ENCODE measurements at regions not wholly inside any gene's neighbourhood (a gene's known extent, or its start where the extent isn't known, plus 50 kb on each side); places are given as distances from the start of the nearest gene placed in this dataset.

DNA sequence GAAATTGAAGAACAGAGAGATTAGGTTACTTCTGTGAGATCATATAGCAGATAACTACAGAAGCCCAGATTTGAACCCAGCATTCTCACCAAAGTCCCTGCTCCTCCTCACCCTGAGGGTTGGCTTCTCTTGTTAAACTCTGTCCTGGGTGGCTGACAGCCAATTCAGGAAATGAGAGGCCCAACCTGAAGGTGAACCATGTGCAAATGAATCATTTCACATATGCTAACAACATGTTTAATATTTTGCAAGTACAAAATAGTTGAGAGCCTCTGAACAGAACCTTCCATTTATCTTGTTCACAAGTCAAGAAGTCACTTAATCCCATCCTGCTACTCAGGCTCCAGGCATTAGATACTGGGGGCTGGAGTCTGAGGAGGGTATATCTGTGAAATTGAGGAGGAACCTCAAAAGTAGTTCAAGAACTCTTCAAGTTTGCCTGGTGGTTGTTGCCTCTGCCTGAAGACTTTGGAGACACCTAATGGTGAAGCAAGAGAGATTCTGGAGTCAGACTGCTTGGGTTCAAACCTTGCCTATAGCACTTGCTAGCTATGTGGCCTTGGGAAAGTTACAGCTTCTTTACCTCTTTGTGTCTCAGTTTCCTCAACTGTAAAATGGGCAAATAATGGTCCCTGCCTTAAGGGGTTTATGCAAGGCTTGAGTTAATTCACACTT is 564.0 kb downstream of the PSAT1 start:
- TF ChIP-seq, protein P1, sequence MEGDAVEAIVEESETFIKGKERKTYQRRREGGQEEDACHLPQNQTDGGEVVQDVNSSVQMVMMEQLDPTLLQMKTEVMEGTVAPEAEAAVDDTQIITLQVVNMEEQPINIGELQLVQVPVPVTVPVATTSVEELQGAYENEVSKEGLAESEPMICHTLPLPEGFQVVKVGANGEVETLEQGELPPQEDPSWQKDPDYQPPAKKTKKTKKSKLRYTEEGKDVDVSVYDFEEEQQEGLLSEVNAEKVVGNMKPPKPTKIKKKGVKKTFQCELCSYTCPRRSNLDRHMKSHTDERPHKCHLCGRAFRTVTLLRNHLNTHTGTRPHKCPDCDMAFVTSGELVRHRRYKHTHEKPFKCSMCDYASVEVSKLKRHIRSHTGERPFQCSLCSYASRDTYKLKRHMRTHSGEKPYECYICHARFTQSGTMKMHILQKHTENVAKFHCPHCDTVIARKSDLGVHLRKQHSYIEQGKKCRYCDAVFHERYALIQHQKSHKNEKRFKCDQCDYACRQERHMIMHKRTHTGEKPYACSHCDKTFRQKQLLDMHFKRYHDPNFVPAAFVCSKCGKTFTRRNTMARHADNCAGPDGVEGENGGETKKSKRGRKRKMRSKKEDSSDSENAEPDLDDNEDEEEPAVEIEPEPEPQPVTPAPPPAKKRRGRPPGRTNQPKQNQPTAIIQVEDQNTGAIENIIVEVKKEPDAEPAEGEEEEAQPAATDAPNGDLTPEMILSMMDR (IDR thresholded peaks at IDR 0.05; ENCODE audit: low read depth, low read length, missing control alignments): peak; percentile 6
- in situ Hi-C loops (cut with HindIII; ENCODE audit: low sequenced_read_pairs): no loop called here
- peak; percentile 34 for DNase-seq (ENCODE audit: low read depth)
- H3K4me3 ChIP-seq (ENCODE audit: low read depth, low read length): no peak overlapping the region

GRCh38 chr9:78863531-78863930 is 566.6 kb downstream of the PSAT1 start:
- TF ChIP-seq, protein P1 (IDR thresholded peaks at IDR 0.05; ENCODE audit: low read depth, low read length, missing control alignments): no peak
- DNase-seq (ENCODE audit: low read depth): no peak
- in situ Hi-C loops (cut with HindIII; ENCODE audit: low sequenced_read_pairs): no loop called here
- H3K4me3 ChIP-seq (ENCODE audit: low read depth, low read length): no peak overlapping the region

DNA sequence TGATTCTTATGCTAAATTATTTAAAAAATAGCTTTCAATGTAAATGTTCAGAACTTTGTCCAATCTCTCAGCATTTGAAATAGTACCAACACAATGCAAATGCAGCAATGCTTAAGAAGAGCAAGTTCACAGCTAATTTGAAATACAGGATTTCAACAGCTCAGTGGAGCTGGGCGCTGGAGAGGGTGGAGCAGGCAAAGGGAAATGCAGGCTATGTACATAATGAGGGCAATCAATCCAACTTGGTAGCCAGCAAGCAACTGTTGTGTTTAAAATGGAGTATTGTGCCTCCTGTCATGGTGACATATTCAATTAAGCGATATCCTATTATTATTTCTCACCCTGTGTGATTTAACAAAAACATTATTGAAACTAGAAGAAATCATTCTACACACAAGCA is 568.8 kb downstream of the PSAT1 start:
- TF ChIP-seq, protein P1 (IDR thresholded peaks at IDR 0.05; ENCODE audit: low read depth, low read length, missing control alignments): no peak
- in situ Hi-C loops (cut with HindIII; ENCODE audit: low sequenced_read_pairs): no loop called here
- no peak overlapping the region for H3K4me3 ChIP-seq (ENCODE audit: low read depth, low read length)
- no peak for DNase-seq (ENCODE audit: low read depth)

- H3K4me3 ChIP-seq (ENCODE audit: low read depth, low read length): no peak overlapping the region
- peak; percentile 40 for DNase-seq (ENCODE audit: low read depth)
- TF ChIP-seq, protein P1 (IDR thresholded peaks at IDR 0.05; ENCODE audit: low read depth, low read length, missing control alignments): no peak
- in situ Hi-C loops (cut with HindIII; ENCODE audit: low sequenced_read_pairs): no loop called here
These were observed 569.5 kb downstream of the PSAT1 start for GRCh38 chr9:78866207-78867132.

GRCh38 chr9:78871086-78871451 is 574.1 kb downstream of the PSAT1 start:
- TF ChIP-seq, protein P1 (IDR thresholded peaks at IDR 0.05; ENCODE audit: low read depth, low read length, missing control alignments): no peak
- H3K4me3 ChIP-seq (ENCODE audit: low read depth, low read length): no peak overlapping the region
- DNase-seq (ENCODE audit: low read depth): no peak
- in situ Hi-C loops (cut with HindIII; ENCODE audit: low sequenced_read_pairs): no loop called here

DNA sequence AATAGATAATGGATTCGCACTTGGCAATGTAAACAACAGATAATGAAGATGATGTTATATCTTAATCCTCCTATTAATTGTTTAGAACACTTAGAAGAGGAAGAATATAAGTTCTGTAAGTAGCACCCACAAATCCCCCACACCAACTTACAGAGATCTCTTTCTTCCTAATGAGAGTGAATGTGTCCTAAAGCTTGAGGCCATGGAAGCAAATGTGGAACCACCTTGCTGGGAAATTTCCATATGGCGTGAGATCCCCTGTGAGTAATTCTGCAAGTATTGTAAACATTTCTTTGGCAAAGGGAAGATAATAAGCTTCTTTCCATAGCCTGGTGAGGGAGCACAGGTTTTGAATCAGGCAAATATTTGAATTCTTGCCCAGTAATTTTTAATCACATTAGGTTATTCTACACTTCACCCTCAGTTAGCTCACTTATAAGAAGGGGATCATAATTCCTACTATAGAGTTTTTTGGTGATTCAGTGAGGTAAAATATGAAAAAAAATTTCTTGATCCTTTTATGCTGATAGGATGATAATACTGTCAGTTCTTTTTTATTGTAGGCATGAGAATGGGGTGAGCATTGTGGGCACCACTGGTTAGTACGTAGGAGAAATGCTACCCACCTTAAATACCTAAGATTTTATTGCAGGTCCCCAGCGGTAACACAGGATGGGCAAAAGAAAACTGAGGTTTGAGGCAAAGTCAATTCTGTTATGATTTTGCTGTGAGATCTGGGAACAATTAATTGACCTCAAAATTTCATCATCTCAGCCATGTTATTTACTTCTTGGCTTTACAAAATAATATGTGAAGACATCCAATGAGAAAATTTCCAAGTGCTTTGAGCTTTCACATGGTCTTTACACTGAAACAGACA is 574.8 kb downstream of the PSAT1 start:
- H3K4me3 ChIP-seq (ENCODE audit: low read depth, low read length): no peak overlapping the region
- in situ Hi-C loops (cut with HindIII; ENCODE audit: low sequenced_read_pairs): no loop called here
- peak; percentile 90 for DNase-seq (ENCODE audit: low read depth)
- TF ChIP-seq, protein P1 (IDR thresholded peaks at IDR 0.05; ENCODE audit: low read depth, low read length, missing control alignments): no peak
